OCI-LY1 (cell line): ENCODE measurements at regions not wholly inside any gene's neighbourhood (a gene's known extent, or its start where the extent isn't known, plus 50 kb on each side); places are given as distances from the start of the nearest gene placed in this dataset.

Source experiments
- H2AFZ ChIP-seq: fragments of 200-600 bp; sonication (generic), shearing (Covaris generic); 2 replicates; pipeline ENCODE4 v1.6.0; 2014; ENCODE audit warnings: antibody characterized with exemption, mild to moderate bottlenecking, low read length
- H3F3A ChIP-seq: fragments of 200-600 bp; sonication (generic), shearing (Covaris generic); 2 replicates; pipeline ENCODE4 v1.6.0; 2014; ENCODE audit warnings: mild to moderate bottlenecking, antibody characterized with exemption, low read length, moderate library complexity; ENCODE audit not compliant: insufficient read depth
- H3K27ac ChIP-seq: fragments of 200-600 bp; sonication (generic); 2 replicates; pipeline ENCODE4 v1.5.1; 2014; ENCODE audit warnings: low read length, mixed run types, mild to moderate bottlenecking, low read depth; ENCODE audit not compliant: poor library complexity, severe bottlenecking
- H3K27me3 ChIP-seq: fragments of 200-600 bp; sonication (generic); 2 replicates; pipeline ENCODE4 v1.6.0; 2014; ENCODE audit warnings: antibody characterized with exemption, mild to moderate bottlenecking, low read length, moderate library complexity; ENCODE audit not compliant: insufficient read depth
- H3K36me3 ChIP-seq: fragments of 200-600 bp; sonication (generic); 2 replicates; pipeline ENCODE4 v1.6.1; 2014; ENCODE audit warnings: mild to moderate bottlenecking, antibody characterized with exemption, low read length, moderate library complexity, mixed read lengths; ENCODE audit not compliant: insufficient read depth
- H3K4me1 ChIP-seq: fragments of 200-600 bp; sonication (generic); 2 replicates; pipeline ENCODE4 v1.5.1; 2014; ENCODE audit warnings: mild to moderate bottlenecking, low read length, moderate library complexity; ENCODE audit not compliant: insufficient read depth, severe bottlenecking
- H3K4me2 ChIP-seq: fragments of 200-600 bp; sonication (generic), shearing (Covaris generic); 2 replicates; pipeline ENCODE4 v1.6.1; 2014; ENCODE audit warnings: low read length
- H3K4me3 ChIP-seq: fragments of 200-600 bp; sonication (generic); 2 replicates; pipeline ENCODE4 v1.5.1; 2014; ENCODE audit warnings: low read length, low read depth, mild to moderate bottlenecking, mixed read lengths; ENCODE audit not compliant: poor library complexity, severe bottlenecking
- H3K79me2 ChIP-seq: fragments of 200-600 bp; shearing (Covaris generic); 2 replicates; pipeline ENCODE4 v1.6.1; 2016; ENCODE audit warnings: mixed run types, low read length, mixed read lengths; ENCODE audit not compliant: insufficient read depth
- H3K9ac ChIP-seq: fragments of 200-600 bp; sonication (generic), shearing (Covaris generic); 2 replicates; pipeline ENCODE4 v1.6.1; 2014; ENCODE audit warnings: mild to moderate bottlenecking, low read length, mixed read lengths
- H3K9me2 ChIP-seq: fragments of 200-600 bp; sonication (generic), shearing (Covaris generic); 2 replicates; pipeline ENCODE4 v1.6.1; 2014; ENCODE audit warnings: low read depth, mild to moderate bottlenecking, low read length, mixed read lengths
- H3K9me3 ChIP-seq: fragments of 200-600 bp; shearing (Covaris generic); 2 replicates; pipeline ENCODE4 v1.6.1; 2014; ENCODE audit warnings: low read length, mixed read lengths
- H4K20me1 ChIP-seq: fragments of 200-600 bp; sonication (generic), shearing (Covaris generic); 2 replicates; pipeline ENCODE4 v1.6.0; 2016; ENCODE audit warnings: mild to moderate bottlenecking, low read length; ENCODE audit not compliant: insufficient read depth
- EZH2 ChIP-seq: fragments of 200-600 bp; sonication (generic), shearing (Covaris generic); IDR thresholded peaks from 2 replicates; pipeline ENCODE4 v1.8.0; 2017; ENCODE audit warnings: borderline replicate concordance, mixed run types, mild to moderate bottlenecking, antibody characterized with exemption, low read length, moderate library complexity, mixed read lengths
- TF ChIP-seq, protein P1 (sequence below): fragments of 200-600 bp; sonication (generic), shearing (Covaris generic); IDR thresholded peaks from 2 replicates; pipeline ENCODE4 v1.5.1; 2017; ENCODE audit warnings: mild to moderate bottlenecking, antibody characterized with exemption, low read length, moderate library complexity, mixed read lengths

- H3F3A ChIP-seq: no peaks in the 10 kb centered on the region
- H4K20me1 ChIP-seq: no peaks in the 10 kb centered on the region
- TF ChIP-seq, protein P1, sequence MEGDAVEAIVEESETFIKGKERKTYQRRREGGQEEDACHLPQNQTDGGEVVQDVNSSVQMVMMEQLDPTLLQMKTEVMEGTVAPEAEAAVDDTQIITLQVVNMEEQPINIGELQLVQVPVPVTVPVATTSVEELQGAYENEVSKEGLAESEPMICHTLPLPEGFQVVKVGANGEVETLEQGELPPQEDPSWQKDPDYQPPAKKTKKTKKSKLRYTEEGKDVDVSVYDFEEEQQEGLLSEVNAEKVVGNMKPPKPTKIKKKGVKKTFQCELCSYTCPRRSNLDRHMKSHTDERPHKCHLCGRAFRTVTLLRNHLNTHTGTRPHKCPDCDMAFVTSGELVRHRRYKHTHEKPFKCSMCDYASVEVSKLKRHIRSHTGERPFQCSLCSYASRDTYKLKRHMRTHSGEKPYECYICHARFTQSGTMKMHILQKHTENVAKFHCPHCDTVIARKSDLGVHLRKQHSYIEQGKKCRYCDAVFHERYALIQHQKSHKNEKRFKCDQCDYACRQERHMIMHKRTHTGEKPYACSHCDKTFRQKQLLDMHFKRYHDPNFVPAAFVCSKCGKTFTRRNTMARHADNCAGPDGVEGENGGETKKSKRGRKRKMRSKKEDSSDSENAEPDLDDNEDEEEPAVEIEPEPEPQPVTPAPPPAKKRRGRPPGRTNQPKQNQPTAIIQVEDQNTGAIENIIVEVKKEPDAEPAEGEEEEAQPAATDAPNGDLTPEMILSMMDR: no peak
- TF ChIP-seq EZH2: no peak
- no peaks in the 10 kb centered on the region for H3K27me3 ChIP-seq
- no peaks in the 10 kb centered on the region for H3K36me3 ChIP-seq
- H3K79me2 ChIP-seq: no peaks in the 10 kb centered on the region
- no peak overlapping the region for H3K4me2 ChIP-seq
- H2AFZ ChIP-seq: no peak overlapping the region
- no peaks in the 10 kb centered on the region for H3K9me3 ChIP-seq
- no peak overlapping the region for H3K27ac ChIP-seq
- no peaks in the 10 kb centered on the region for H3K4me1 ChIP-seq
- H3K9me2 ChIP-seq: no peaks in the 10 kb centered on the region
- H3K9ac ChIP-seq: no peak overlapping the region
- no peak overlapping the region for H3K4me3 ChIP-seq
Measured at GRCh38 chr18:71754246-71754645, 789.9 kb downstream of the CBLN2 start.

DNA sequence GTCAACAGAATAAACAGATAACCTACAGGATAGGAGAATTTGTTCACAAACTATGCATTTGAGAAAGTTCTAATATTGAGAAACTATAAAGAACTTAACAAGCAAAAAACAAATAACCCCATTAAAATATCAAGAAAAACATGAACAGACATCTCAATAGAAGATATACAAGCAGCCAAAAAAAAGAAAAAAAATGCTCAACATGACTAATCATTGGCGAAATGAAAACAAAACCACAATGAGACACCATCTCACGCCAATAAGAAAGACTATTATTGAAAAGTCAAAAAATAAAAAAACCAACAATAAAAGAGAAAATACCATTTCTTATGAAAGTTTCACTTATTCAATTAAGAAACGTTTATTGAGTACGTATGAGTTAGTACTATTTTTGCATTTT is 800.5 kb downstream of the CBLN2 start:
- no peaks in the 10 kb centered on the region for H3K4me1 ChIP-seq
- no peaks in the 10 kb centered on the region for H3K9me2 ChIP-seq
- H3K36me3 ChIP-seq: no peaks in the 10 kb centered on the region
- TF ChIP-seq, protein P1: no peak
- no peak for TF ChIP-seq EZH2
- no peak overlapping the region for H3K4me2 ChIP-seq
- no peaks in the 10 kb centered on the region for H4K20me1 ChIP-seq
- no peaks in the 10 kb centered on the region for H3K79me2 ChIP-seq
- no peaks in the 10 kb centered on the region for H3K27me3 ChIP-seq
- no peaks in the 10 kb centered on the region for H3F3A ChIP-seq
- no peak overlapping the region for H2AFZ ChIP-seq
- no peaks in the 10 kb centered on the region for H3K9me3 ChIP-seq
- no peak overlapping the region for H3K4me3 ChIP-seq
- H3K27ac ChIP-seq: no peak overlapping the region
- H3K9ac ChIP-seq: no peak overlapping the region

DNA sequence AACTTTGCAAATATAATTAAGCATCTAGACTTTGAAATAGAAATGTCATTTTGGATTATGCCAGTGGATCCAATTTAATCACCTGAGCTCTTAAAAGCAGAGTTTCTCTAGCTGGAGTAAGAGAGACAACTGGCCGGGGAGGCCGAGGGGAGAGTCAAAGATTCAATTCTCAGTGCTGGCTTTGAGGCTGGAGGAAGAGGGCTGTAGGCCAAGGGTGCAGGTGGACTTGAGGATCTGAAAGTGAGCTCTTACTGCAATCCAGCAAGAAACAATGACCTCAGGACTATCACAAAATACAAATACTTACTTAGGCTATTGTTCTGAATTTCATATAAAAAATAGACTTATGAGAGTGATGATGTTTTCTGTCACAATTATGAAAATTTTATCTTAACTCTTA is 814.5 kb downstream of the CBLN2 start:
- H3K9ac ChIP-seq: no peak overlapping the region
- no peaks in the 10 kb centered on the region for H4K20me1 ChIP-seq
- no peaks in the 10 kb centered on the region for H3K9me3 ChIP-seq
- no peaks in the 10 kb centered on the region for H3K36me3 ChIP-seq
- no peaks in the 10 kb centered on the region for H3F3A ChIP-seq
- H3K4me2 ChIP-seq: no peak overlapping the region
- no peaks in the 10 kb centered on the region for H3K79me2 ChIP-seq
- no peaks in the 10 kb centered on the region for H3K9me2 ChIP-seq
- H3K27ac ChIP-seq: no peak overlapping the region
- no peak for TF ChIP-seq EZH2
- TF ChIP-seq, protein P1: no peak
- H3K4me1 ChIP-seq: no peaks in the 10 kb centered on the region
- H3K27me3 ChIP-seq: no peaks in the 10 kb centered on the region
- H2AFZ ChIP-seq: no peak overlapping the region
- H3K4me3 ChIP-seq: no peak overlapping the region
